HL-60 (cell line): ENCODE measurements at regions not wholly inside any gene's neighbourhood (a gene's known extent, or its start where the extent isn't known, plus 50 kb on each side); places are given as distances from the start of the nearest gene placed in this dataset.
"Not testable (repeated sequence)": the region's sequence is repeated elsewhere in the genome, so short reads cannot be mapped to it uniquely, and the experiment has no call there.

Experiments used
- DNase-seq, 2 experiments: peaks; one replicate each; pipeline ENCODE4 v3.0.0-alpha.2; 2010 to 2020; ENCODE audit warnings: low read depth in 1 of 2, low spot score in 1 of 2
- H3K27ac ChIP-seq: fragments of 250-450 bp; sonication (Bioruptor Pico); replicated peaks from 2 replicates; pipeline ENCODE4 v1.5.1; 2020; ENCODE audit warnings: mild to moderate bottlenecking, moderate library complexity
- H3K27me3 ChIP-seq: fragments of 250-450 bp; sonication (Bioruptor Pico); 2 replicates; pipeline ENCODE4 v1.5.1; 2021; ENCODE audit warnings: mild to moderate bottlenecking, moderate library complexity; ENCODE audit not compliant: insufficient read depth, poor library complexity, severe bottlenecking
- H3K4me3 ChIP-seq: replicated peaks from 2 replicates; pipeline ENCODE4 v1.5.1; 2011; ENCODE audit warnings: mild to moderate bottlenecking, control low read depth, low read length; ENCODE audit not compliant: insufficient read depth
- GABPA ChIP-seq: IDR thresholded peaks from 2 replicates; pipeline ENCODE4 v1.6.1; 2012; ENCODE audit warnings: low read depth
- POLR2AphosphoS5 ChIP-seq: IDR thresholded peaks from 2 replicates; pipeline ENCODE4 v1.6.1; 2012; ENCODE audit warnings: low read depth
- SPI1 ChIP-seq: IDR thresholded peaks from 2 replicates; pipeline ENCODE4 v1.6.1; 2012; ENCODE audit warnings: low read depth, mild to moderate bottlenecking, borderline replicate concordance
- TF ChIP-seq, protein P1 (sequence below): IDR thresholded peaks from one replicate; pipeline ENCODE4 v1.5.1; 2011; ENCODE audit warnings: low read length, control low read depth, inconsistent platforms; ENCODE audit not compliant: insufficient read depth
- TF ChIP-seq, protein P2 (sequence below): IDR thresholded peaks from 2 replicates; pipeline ENCODE4 v1.6.1; 2012; ENCODE audit warnings: low read depth; ENCODE audit not compliant: insufficient replicate concordance

DNA sequence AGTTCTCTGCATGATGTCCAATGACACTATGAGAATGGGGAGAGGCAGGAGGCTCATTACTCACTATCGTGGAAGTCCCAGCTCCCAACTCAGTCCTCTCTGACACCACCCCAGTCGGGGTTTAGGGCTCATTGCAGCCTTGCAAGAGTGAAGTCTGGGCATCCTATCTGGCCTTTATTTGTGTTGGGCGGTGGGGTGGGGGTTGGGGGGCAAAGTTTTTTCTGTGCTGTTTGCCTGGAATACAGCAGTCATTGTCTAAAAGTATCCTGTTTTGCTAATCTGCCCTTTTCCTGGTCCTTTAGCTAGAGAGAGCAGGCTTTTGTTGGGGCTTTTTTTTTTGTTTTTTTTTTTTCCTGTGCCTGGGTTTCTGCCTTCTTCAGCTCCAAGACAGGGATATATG, 174.2 kb downstream of the MYLK4 start:
- Histone ChIP-seq H3K4me3 (no peak overlapping the region), H3K27me3 (no peaks in the 10 kb centered on the region), H3K27ac (no peak overlapping the region)
- DNase-seq = no peak
- TF ChIP-seq, protein P1, sequence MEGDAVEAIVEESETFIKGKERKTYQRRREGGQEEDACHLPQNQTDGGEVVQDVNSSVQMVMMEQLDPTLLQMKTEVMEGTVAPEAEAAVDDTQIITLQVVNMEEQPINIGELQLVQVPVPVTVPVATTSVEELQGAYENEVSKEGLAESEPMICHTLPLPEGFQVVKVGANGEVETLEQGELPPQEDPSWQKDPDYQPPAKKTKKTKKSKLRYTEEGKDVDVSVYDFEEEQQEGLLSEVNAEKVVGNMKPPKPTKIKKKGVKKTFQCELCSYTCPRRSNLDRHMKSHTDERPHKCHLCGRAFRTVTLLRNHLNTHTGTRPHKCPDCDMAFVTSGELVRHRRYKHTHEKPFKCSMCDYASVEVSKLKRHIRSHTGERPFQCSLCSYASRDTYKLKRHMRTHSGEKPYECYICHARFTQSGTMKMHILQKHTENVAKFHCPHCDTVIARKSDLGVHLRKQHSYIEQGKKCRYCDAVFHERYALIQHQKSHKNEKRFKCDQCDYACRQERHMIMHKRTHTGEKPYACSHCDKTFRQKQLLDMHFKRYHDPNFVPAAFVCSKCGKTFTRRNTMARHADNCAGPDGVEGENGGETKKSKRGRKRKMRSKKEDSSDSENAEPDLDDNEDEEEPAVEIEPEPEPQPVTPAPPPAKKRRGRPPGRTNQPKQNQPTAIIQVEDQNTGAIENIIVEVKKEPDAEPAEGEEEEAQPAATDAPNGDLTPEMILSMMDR = no peak
- TF ChIP-seq GABPA = no peak
- TF ChIP-seq POLR2AphosphoS5 = no peak
- TF ChIP-seq SPI1 = no peak
- TF ChIP-seq, protein P2, sequence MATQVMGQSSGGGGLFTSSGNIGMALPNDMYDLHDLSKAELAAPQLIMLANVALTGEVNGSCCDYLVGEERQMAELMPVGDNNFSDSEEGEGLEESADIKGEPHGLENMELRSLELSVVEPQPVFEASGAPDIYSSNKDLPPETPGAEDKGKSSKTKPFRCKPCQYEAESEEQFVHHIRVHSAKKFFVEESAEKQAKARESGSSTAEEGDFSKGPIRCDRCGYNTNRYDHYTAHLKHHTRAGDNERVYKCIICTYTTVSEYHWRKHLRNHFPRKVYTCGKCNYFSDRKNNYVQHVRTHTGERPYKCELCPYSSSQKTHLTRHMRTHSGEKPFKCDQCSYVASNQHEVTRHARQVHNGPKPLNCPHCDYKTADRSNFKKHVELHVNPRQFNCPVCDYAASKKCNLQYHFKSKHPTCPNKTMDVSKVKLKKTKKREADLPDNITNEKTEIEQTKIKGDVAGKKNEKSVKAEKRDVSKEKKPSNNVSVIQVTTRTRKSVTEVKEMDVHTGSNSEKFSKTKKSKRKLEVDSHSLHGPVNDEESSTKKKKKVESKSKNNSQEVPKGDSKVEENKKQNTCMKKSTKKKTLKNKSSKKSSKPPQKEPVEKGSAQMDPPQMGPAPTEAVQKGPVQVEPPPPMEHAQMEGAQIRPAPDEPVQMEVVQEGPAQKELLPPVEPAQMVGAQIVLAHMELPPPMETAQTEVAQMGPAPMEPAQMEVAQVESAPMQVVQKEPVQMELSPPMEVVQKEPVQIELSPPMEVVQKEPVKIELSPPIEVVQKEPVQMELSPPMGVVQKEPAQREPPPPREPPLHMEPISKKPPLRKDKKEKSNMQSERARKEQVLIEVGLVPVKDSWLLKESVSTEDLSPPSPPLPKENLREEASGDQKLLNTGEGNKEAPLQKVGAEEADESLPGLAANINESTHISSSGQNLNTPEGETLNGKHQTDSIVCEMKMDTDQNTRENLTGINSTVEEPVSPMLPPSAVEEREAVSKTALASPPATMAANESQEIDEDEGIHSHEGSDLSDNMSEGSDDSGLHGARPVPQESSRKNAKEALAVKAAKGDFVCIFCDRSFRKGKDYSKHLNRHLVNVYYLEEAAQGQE = no peak

DNA sequence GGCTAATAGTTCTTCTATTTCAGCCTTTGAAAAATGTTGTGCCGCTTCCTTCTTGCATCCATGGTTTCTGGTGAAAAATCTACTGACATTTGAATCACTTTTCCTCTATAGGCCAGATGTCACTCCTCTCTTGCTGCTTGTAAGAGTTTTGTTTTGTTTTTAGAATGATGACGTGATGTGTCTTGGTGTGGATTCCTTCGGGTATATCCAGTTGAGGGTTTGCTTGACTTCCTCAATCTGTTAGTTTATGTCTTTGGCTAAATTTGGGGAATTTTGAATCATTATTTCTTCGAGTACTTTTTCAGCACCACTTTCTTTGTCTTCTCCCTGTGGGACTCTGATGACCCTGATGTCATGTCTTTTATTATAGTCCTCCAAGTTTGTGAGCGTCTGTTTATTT, 175.5 kb downstream of the MYLK4 start:
- TF ChIP-seq GABPA (no peak), SPI1 (peak; percentile 30; the same call in 1 of the 2 replicates)
- Histone ChIP-seq H3K4me3 (no peak overlapping the region), H3K27ac (no peak overlapping the region), H3K27me3 (no peaks in the 10 kb centered on the region)
- DNase-seq = no peak

DNA sequence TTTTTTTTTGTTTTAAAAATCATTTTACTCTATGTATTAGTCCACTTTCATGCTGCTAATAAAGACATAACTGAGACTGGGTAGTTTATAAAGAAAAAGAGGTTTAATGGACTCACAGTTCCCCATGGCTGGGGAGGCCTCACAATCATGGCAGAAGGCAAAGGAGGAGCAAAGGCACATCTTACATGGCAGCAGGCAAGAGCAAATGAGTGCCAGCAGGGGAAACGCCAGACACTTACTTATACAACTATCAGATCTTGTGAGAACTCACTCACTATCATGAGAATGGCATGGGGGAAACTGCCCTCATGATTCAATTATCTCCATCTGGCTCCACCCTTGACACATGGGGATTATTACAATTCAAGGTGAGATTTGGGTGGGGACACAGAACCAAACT, 181.3 kb downstream of the MYLK4 start:
- not testable (repeated sequence) for DNase-seq, H3K4me3 ChIP-seq, H3K27me3 ChIP-seq, H3K27ac ChIP-seq

DNA sequence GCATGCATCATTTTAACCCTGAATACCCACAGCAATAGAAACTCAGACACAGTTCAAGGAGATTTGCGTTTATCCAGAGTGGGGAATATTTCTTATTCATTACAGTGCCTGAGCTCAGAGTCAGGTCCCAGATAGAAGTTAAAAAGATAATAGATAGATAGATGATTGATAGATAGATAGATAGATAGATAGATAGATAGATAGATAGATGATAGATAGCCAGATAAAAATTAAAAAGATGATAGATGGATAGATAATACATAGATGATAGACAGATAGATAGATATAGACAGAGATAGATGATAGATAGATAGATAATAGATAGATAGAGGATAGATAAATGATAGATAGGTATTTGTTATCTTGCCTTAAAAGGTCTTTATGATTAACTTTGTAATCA, 184.7 kb downstream of the MYLK4 start:
- Histone ChIP-seq H3K27me3 (no peaks in the 10 kb centered on the region), H3K4me3 (no peak overlapping the region), H3K27ac (no peak overlapping the region)
- TF ChIP-seq SPI1 (no peak), GABPA (no peak), POLR2AphosphoS5 (no peak)
- TF ChIP-seq, protein P1 = no peak
- TF ChIP-seq, protein P2 = no peak
- no peak for DNase-seq

DNA sequence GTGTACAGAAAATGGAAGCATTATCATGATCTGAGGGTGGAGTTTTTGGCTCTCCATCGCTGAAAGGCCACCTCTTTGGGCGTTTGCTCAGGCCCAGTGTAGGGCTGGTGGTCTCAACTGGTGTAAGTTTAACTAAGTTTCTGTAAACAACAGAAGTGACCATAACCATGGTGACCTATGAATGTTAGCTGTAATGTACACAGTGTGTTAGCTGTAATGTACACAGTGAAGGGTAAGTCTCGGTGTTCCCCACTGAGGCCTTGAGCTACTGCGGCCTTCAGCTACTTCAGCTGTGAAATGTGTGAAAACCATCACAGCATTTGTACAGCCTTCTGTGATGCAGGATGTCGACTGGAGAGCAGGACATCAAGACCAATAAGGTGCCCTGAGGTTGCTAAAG, 185.2 kb downstream of the MYLK4 start:
- Histone ChIP-seq H3K27me3 (no peaks in the 10 kb centered on the region), H3K27ac (no peak overlapping the region), H3K4me3 (no peak overlapping the region)
- DNase-seq = no peak
- TF ChIP-seq SPI1 (no peak), GABPA (no peak), POLR2AphosphoS5 (no peak)
- TF ChIP-seq, protein P2 = no peak
- TF ChIP-seq, protein P1 = no peak
